ENCODE measurements at regions not wholly inside any gene's neighbourhood (a gene's known extent, or its start where the extent isn't known, plus 50 kb on each side); places are given as distances from the start of the nearest gene placed in this dataset.
"Not testable (repeated sequence)": the region's sequence is repeated elsewhere in the genome, so short reads cannot be mapped to it uniquely, and the experiment has no call there.

DNA sequence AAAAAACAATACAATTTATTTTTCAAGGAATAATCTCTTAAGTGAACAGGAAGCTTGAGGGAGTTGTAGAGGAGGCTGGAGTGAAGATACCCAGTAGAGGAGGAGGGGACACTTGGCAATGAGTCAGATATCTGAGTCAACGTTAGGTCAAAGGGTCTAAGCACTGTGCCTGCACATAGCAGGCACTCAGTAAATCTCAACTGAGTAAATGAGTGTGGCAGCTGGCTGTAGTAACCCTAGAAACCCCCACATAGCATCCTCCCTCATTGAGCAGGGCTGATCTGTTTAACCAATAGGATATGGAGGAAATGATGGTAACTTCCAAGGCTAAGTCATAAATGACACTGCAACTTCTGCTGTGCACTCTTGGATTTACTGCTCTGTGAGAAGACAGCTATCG, 186.0 kb upstream of the FAM241A start:
- Histone ChIP-seq H3K9me3 (no peaks in the 10 kb centered on the region), H3K27ac (no peak overlapping the region), H3K36me3 (no peaks in the 10 kb centered on the region), H3K27me3 (no peaks in the 10 kb centered on the region), H3K4me1 (no peaks in the 10 kb centered on the region), H3K4me3 (no peak overlapping the region)
- no peak for DNase-seq
- TF ChIP-seq, protein P1, sequence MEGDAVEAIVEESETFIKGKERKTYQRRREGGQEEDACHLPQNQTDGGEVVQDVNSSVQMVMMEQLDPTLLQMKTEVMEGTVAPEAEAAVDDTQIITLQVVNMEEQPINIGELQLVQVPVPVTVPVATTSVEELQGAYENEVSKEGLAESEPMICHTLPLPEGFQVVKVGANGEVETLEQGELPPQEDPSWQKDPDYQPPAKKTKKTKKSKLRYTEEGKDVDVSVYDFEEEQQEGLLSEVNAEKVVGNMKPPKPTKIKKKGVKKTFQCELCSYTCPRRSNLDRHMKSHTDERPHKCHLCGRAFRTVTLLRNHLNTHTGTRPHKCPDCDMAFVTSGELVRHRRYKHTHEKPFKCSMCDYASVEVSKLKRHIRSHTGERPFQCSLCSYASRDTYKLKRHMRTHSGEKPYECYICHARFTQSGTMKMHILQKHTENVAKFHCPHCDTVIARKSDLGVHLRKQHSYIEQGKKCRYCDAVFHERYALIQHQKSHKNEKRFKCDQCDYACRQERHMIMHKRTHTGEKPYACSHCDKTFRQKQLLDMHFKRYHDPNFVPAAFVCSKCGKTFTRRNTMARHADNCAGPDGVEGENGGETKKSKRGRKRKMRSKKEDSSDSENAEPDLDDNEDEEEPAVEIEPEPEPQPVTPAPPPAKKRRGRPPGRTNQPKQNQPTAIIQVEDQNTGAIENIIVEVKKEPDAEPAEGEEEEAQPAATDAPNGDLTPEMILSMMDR (IDR thresholded peaks at IDR 0.05), result no peak
- 57 to 62% methylated on average over 2 of the region's 2 CpGs for WGBS, 2 donors
- intact Hi-C loops (cut with DNase I), result no loop called here
- ATAC-seq, result no peak
- FAIRE-seq, result no peak

DNA sequence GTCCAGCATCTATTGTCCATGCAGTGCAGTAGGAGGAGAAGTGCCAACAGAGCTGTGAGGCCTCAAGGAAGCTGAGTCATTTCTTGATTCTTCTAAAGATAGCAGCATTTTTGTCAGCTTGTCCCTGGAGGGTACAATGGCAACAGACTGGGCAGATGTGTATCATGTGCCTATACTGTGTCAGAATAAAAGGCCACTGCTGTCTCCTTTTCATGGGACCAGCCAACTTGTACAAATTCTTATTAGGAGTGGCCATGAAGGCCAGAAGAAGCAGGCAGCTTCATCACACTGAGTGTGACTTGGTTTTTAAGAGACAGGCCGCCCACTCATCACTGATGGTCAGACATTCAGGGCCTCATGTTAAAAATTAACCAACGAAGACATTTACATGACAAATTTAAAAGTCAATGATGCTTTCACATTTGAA, 185.0 kb upstream of the FAM241A start:
- Histone ChIP-seq H3K27ac (no peak overlapping the region), H3K36me3 (no peaks in the 10 kb centered on the region), H3K4me3 (no peak overlapping the region), H3K9me3 (no peaks in the 10 kb centered on the region), H3K4me1 (no peaks in the 10 kb centered on the region), H3K27me3 (no peaks in the 10 kb centered on the region)
- DNase-seq, result no peak
- intact Hi-C loops (cut with DNase I), result no loop called here
- WGBS, 2 donors, result 52 to 61% methylated on average over 2 of the region's 2 CpGs
- FAIRE-seq, result no peak
- no peak for ATAC-seq
- TF ChIP-seq, protein P1 (IDR thresholded peaks at IDR 0.05), result no peak

DNA sequence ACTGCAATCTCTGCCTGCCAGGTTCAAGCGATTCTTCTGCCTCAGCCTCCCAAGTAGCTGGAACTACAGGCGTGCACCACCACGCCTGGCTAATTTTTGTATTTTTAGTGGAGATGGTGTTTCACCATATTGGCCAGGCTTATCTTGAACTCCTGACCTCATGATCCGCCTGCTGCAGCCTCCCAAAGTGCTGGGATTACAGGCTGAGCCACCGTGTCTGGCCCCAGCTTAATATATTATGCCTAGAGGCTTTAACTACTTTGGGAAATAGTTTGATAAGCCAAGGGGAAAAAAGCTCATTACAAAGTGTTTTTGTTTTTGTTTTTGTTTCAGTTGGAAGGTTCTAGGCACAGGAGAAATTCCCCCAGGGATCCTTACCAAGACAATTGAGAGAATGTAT, 184.2 kb upstream of the FAM241A start:
- H3K27me3 ChIP-seq; H3K4me1 ChIP-seq; intact Hi-C loops (cut with DNase I); FAIRE-seq; H3K4me3 ChIP-seq; DNase-seq; H3K9me3 ChIP-seq; H3K27ac ChIP-seq; ATAC-seq; H3K36me3 ChIP-seq: not testable (repeated sequence)
- WGBS, 2 donors, result 67 to 83% methylated on average over 5 of the region's 5 CpGs

DNA sequence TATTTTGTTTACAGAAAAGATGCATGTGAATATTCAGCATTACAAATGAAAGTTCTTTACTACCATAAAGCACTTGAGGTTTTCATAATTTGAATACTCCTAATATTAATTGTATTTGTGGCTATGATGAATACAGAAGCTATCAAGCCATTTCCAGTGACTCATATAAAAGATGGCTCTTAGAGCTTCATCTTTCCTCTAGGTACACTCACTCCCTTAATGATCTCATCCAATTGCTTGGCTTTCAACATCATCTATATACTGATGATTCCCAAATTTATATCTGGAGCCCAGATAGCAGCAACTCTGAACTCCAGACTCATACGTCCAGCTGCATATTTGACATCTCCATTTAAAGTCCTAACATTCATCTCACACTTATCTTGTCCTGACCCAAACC, 183.4 kb upstream of the FAM241A start:
- no peaks in the 10 kb centered on the region for H3K4me1 ChIP-seq
- FAIRE-seq (no peak), DNase-seq (no peak), ATAC-seq (no peak)
- no peaks in the 10 kb centered on the region for H3K9me3 ChIP-seq
- TF ChIP-seq, protein P1 (IDR thresholded peaks at IDR 0.05), result no peak
- intact Hi-C loops (cut with DNase I), result no loop called here
- H3K4me3 ChIP-seq, result no peak overlapping the region
- no peaks in the 10 kb centered on the region for H3K36me3 ChIP-seq
- WGBS, 2 donors, result 44 to 50% methylated on average over 1 of the region's 1 CpG
- H3K27me3 ChIP-seq, result no peaks in the 10 kb centered on the region
- H3K27ac ChIP-seq, result no peak overlapping the region

DNA sequence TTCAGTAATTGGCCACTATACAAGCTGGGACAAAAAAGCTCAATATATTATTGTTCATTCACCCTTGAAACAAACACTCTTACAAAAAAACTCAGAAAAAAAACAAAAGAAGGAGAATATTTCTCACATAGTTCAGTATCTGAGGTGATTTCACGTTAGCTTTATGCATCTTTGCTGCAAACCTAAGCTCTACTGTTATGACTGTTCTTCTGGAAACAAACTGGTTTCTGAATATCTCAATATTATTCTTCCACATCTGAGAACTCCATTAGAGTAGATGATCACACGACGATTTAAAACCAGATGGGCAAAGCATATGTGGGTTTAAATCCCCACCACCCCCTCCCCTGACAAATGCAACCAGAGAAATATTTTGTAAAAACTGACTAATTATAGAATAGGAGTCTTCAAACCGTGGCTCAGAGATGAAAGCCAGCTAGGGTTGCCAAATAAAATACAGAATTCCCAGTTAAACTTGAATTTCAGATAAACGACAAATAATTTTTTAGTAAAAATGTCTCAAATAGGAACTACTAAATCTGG, 182.0 kb upstream of the FAM241A start:
- H3K27me3 ChIP-seq, result no peaks in the 10 kb centered on the region
- TF ChIP-seq, protein P1 (IDR thresholded peaks at IDR 0.05), result no peak
- H3K36me3 ChIP-seq, result no peaks in the 10 kb centered on the region
- intact Hi-C loops (cut with DNase I), result no loop called here
- H3K4me1 ChIP-seq, result no peaks in the 10 kb centered on the region
- no peaks in the 10 kb centered on the region for H3K9me3 ChIP-seq
- DNase-seq (no peak), ATAC-seq (no peak), FAIRE-seq (no peak)
- H3K4me3 ChIP-seq, result no peak overlapping the region
- H3K27ac ChIP-seq, result no peak overlapping the region
- WGBS, 2 donors, result 57 to 68% methylated on average over 5 of the region's 5 CpGs
